GM18520 (cell line): ENCODE measurements at regions not wholly inside any gene's neighbourhood (a gene's known extent, or its start where the extent isn't known, plus 50 kb on each side); places are given as distances from the start of the nearest gene placed in this dataset.
"Not testable (repeated sequence)": the region's sequence is repeated elsewhere in the genome, so short reads cannot be mapped to it uniquely, and the experiment has no call there.

Experiments
- ATAC-seq: cut with Tn5 transposase; IDR thresholded peaks from one replicate; pipeline ENCODE4 v1.9.1; 2021; ENCODE audit not compliant: unreplicated experiment

DNA sequence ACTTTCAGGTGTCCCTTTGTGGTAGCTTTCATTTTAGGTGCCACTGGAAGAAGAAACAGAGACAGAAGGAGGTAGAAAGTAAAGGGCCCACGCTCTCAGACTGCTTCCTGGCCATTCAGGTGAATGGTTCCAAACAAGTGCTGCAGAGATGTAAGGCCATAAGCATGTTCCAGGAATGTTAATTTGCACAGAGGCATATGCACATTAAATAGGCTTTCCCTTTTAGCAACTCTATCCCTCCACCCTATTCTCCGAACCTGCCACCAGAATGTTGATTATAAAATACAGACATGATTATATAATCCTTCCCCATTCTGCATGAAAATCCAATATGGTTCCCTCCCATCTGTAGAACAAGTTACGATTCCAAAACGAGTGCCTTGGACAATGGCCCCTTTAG is 297.2 kb downstream of the C6orf118 start:
- ATAC-seq, result no peak

DNA sequence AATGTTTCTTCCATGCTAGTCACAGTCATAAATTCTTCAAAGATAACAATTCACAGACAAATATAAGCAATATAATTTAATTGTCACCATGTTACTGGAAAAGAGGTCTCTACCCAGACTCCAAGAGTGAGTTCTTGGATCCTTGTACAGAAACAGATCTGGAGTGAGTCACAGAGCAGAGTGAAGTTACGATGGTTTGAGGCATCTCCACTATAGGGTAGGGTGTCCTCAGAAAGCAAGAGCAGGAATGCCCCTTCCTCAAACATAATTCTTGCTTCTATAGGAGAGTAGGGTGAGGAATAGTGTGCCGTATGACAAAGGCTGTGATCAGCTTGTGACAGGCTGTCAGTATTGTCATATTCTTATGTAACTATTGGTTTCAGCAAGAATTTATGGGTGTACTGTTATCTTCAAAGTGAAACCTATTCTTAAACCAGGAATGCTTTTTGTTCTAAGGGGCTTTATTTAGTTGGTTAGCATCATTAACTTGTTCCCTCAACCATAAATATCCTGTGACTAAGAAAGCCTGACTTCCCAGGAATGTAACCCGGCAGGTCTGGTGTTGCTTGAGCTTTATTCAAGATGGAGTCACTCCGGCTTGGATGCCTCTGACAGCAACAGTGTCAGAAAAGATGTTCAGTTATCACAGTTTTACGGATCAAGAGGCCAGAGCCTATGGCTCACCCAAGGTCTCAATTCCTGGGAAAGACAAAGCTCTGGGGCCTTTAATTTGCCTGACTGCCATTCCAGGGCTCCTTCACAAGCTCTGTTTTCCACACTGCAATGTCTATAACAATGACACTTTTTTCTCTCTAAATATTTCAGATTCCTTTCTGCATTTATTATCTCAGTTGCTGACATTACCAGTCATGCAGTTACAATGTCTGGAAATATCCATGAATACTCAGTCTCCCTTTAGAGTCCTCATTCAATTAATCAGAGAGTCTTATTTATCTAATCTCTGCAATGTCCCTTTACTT is 298.6 kb downstream of the C6orf118 start:
- no peak for ATAC-seq

GRCh38 chr6:165008971-165009370 is 300.4 kb downstream of the C6orf118 start:
- no peak for ATAC-seq

DNA sequence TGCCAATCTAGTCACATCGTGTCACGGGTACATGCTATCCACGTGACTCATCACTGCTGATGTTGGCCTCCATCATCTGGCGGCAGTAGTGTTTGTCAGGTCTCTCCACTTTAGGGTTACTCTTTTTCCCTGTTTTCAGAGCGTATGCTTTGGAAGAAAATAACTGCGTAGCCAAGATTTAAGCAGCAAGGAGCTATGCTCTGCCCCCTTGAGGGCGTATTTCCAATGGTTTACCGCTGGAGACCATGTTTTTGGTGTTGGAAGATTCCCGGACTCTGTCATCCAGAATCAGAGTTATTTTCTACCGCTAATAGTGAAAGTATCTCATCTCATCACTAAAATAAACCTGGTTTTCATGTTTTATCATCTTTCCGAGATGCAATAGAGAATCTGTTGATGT is 306.5 kb downstream of the C6orf118 start:
- no peak for ATAC-seq

- ATAC-seq, result no peak
Observed at GRCh38 chr6:165002358-165002757, 307.0 kb downstream of the C6orf118 start.

GRCh38 chr6:165001502-165002157 is 307.8 kb downstream of the C6orf118 start:
- no peak for ATAC-seq

DNA sequence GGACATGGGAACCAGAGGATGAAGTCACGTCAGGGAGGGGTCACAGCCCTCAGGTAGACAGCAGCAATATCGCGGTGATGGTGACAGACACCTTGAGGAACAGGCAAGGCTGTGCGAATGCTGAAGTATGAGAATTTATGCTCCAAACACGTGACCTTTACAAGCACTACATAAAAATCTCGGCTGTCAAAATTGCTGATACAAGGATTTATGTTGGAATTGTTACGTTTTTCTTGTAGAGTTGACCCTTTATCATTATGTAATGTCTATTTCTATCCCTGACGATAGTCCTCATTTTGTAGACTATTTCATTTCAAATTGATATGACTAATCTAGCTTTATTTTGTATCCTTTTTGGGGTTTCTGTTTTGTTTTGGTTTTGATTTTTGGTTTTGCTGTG is 311.1 kb downstream of the C6orf118 start:
- ATAC-seq, result no peak

DNA sequence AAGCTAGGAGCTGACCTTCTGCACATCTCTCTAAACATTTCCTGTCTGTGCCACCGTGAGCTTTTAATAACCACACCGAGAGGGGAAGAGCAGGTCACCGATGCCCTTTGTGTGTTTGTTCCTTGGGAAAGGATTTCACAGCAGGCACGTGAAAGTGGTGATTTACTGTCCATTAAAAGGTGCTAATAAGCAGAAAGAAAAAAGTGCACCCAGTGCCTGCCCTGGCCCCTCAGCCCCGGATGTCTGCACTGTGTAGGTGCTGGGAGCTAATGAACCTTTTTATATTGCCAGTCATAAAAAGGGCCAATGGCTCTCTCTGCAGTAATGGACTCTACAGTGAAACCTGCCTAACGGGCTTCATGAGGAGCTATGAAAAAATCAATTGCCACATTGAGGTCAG is 312.6 kb downstream of the C6orf118 start:
- no peak for ATAC-seq

DNA sequence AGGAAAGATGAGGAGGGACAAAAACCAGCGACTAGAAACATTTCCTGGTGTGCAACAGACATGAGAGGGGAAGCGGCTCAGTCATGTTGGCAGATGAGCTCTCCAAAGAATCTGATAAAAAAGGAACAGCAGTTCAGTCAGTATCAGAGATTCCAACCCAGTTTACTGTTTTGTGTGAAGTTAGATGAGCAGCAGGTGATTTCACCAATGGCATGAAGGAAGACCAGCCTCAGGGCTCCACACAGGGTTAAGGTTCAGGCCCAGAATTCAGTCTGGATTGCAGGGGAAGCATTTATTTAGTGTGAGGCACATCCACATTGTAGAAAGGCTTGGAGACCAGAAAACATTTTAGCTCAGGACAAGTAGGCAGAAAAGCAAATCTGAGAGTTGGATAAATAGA is 317.8 kb downstream of the C6orf118 start:
- no peak for ATAC-seq

GRCh38 chr6:164990901-164991300 is 318.5 kb downstream of the C6orf118 start:
- ATAC-seq, result no peak

DNA sequence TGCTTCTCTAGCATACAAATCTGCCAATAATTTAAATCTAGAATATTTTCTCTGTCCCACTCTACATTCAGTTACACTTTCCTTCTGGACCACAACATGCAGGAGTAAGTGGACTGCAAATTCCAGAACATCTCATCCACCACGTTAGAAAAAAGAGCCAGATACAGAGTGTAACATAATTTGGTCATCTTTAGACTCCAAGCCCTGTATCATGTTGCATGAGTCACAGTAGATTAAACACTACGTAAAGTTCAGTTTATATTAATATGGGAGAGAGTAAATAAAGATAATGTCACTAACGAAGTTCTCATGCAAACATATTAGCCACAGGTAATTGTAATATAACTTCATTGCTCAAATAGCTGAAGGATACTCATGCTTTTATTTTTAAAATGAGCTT is 327.0 kb downstream of the C6orf118 start:
- no peak for ATAC-seq

- ATAC-seq, result no peak
Observed at GRCh38 chr6:164967102-164967501, 342.3 kb downstream of the C6orf118 start.

DNA sequence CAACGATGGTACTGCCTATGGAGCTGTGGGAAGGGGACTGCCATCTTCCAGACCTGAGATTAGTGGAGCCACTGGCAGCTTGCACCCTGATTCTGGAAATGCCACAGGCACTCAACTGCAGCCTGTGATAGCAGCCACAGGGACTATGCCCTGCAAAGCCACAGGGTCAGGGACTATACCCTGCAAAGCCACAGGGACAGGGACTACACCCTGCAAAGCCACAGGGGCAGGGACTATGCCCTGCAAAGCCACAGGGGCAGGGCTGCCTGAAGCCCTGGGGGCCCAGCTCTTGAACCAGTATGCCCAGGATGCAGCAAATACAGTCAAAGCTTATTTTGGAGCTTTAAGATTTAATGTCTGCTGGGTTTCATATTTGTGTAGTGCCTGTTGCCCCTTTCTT is 346.6 kb downstream of the C6orf118 start:
- ATAC-seq, result no peak

- ATAC-seq, result no peak
Observed at GRCh38 chr6:164947164-164947563, 362.2 kb downstream of the C6orf118 start.

DNA sequence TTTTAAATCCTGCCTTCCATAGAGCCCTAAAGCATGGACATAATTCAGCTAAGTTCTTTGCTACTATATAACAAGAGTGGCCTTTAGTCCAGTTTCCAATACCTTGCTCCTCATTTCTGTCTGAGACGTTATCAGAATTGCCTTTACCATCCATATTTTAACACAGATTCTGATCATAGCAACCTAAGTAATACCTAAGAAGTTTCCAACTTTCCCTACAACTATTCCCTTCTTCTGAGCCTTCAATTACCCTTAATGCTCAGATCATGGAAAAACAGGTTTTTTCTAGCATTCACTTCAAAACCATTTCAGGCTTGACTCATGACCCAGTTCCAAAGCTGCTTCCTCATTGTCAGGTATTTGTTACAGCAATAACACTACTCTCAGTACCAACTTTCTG is 367.1 kb downstream of the C6orf118 start:
- no peak for ATAC-seq

DNA sequence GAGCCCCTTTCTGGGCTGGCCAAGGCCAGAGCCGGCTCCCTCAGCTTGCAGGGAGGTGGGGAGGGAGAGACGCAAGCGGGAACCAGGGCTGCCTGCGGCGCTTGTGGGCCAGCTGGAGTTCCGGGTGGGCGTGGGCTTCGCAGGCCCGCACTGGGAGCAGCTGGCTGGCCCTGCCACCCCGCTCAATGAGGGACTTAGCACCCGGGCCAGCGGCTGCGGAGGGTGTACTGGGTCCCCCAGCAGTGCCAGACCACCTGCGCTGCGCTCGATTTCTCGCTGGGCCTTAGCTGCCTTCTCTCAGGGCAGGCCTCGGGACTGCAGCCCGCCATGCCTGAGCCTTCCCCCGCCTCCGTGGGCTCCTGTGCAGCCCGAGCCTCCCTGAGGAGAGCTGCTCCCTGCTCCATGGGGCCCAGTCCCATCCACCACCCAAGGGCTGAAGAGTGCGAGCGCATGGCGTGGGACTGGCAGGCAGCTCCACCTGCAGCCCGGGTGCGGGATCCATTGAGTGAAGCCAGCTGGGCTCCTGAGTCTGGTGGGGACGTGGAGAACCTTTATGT is 376.1 kb downstream of the C6orf118 start:
- ATAC-seq, result not testable (repeated sequence)

DNA sequence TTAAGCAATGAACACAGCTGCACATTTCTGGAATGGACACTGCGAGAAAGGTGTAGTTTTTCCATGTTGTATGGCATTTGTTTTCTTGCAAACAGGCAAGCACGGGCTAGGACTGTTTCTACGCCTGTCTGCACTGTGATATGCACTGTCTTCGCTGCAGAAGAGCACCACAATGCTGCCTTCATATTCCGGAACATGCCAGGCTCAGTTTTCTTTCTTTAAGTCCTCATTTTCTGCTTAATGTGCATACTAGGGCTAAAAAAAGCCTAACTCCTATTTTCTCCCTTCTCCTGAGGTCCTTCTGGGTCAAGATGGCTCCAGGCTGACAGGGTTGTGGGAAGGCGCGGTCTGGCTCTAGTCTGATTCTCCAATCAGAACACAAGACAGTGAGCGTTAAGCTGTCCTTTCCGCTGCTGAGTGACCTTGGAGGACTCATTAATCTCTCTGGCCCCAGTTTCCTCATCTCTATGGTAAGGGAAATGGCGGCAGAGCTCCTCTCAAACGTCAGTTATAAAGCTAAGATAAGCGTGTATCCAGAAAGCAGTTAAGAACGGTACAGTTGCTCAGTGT is 379.9 kb downstream of the C6orf118 start:
- no peak for ATAC-seq

DNA sequence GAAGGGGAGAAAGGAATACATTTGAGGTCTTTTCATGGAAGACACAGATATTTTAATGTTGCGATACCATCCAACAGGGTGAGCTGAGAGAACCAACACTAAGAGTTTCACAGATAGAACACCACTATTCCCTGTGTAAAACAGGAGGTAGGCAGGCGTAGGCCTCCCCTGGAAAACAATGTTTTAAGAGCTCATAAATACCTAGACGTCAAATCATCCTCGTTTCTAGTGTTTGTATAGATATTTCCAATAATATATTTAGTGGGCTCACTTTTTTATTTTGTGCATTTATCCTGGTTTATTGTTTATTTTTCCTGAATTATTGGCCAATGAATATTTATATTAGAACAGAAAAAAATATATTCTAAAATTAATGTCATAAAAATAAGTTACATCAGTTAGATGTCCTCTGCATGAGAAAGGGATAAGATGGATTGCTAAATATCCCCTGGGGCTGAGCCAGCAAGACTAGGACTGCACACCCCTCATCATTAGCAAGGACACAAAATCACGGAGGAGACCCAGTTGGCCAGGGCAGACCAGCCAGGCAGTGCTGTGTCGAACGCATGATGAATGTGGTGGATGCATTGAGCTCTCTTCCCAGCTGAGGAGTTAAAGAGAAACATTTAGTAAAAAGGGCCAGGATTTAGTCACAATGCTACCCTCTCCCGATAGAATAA is 380.5 kb downstream of the C6orf118 start:
- ATAC-seq, result no peak

DNA sequence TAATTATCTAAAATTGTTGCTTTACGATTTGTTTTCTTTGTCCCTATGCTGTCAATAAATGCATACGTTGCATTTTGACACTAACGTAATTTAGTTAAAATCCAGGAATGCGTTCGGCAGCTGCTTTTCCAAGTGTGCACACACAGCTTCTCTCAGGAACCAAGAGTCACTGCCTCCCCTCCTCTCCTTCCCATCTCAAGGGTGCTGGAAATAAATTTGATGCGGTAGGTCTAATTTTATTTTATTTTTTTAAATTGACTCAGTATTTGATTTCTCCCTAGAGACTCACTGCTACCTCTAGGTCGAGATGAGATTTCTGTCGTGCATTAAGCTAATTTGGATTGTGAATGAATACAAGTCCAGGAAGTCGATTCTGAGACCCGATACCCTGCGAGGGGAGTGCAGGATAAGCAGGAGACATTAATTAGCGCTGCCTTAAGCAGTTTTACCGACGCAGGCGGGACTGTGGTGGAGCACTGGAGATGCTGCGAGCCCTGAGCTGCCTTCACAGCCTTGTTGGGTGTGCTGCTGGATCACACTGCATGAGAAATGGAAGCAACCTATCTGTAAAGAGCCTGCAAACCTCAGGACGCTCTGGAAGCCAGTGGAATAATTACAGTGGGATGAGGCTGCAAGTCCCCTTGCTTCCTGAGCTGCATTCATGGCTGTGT is 381.2 kb downstream of the C6orf118 start:
- ATAC-seq, result no peak

GRCh38 chr6:164927288-164928056 is 381.9 kb downstream of the C6orf118 start:
- ATAC-seq, result peak; percentile 80
